ENCODE measurements at regions not wholly inside any gene's neighbourhood (a gene's known extent, or its start where the extent isn't known, plus 50 kb on each side); places are given as distances from the start of the nearest gene placed in this dataset.

- Histone ChIP-seq H3K27ac (ENCODE audit: low read depth, low read length) (no peak overlapping the region), H3K4me1 (ENCODE audit: insufficient read depth, low read length) (no peaks in the 10 kb centered on the region), H3K4me2 (ENCODE audit: low read length) (no peak overlapping the region), H3K9me3 (ENCODE audit: insufficient read depth, low read depth, low read length) (no peaks in the 10 kb centered on the region), H3K27me3 (ENCODE audit: insufficient read depth, low read length) (no peaks in the 10 kb centered on the region), H2AFZ (ENCODE audit: low read depth, low read length) (no peak overlapping the region), H3K79me2 (ENCODE audit: insufficient read depth, low read length) (no peaks in the 10 kb centered on the region), H3K36me3 (ENCODE audit: insufficient read depth, low read length) (no peaks in the 10 kb centered on the region), H4K20me1 (ENCODE audit: insufficient read depth, low read length) (no peaks in the 10 kb centered on the region), H3K9ac (ENCODE audit: low read length) (no peak overlapping the region), H3K4me3 (ENCODE audit: insufficient read depth, low read depth, low read length) (no peak overlapping the region)
- Mint-ChIP-seq H3K36me3 (ENCODE audit: low read depth, unreplicated experiment) (no peaks in the 10 kb centered on the region), H3K9me3 (ENCODE audit: unreplicated experiment) (peaks cover 2% of the 10 kb centered on the region), H3K27ac (ENCODE audit: unreplicated experiment) (no peak overlapping the region), H3K27me3 (ENCODE audit: low read depth, unreplicated experiment) (peaks cover 21% of the 10 kb centered on the region), H3K4me1 (ENCODE audit: low read depth, unreplicated experiment) (peaks cover 4% of the 10 kb centered on the region), H3K4me3 (ENCODE audit: unreplicated experiment) (no peak overlapping the region)
- TF ChIP-seq CTCF (IDR thresholded peaks at IDR 0.05; ENCODE audit: insufficient read depth, low read depth, low read length) = no peak
- TF ChIP-seq EZH2 (IDR thresholded peaks at IDR 0.05; ENCODE audit: insufficient read depth, low read length) = no peak
- no peak for DNase-seq (ENCODE audit: low read depth)
- no peak for FAIRE-seq
Observed at GRCh38 chr1:30533141-30533540, 190.2 kb downstream of the MATN1 start.

- TF ChIP-seq CTCF (IDR thresholded peaks at IDR 0.05; ENCODE audit: insufficient read depth, low read depth, low read length) = no peak
- TF ChIP-seq EZH2 (IDR thresholded peaks at IDR 0.05; ENCODE audit: insufficient read depth, low read length) = no peak
- peaks cover 23% of the 10 kb centered on the region for H3K27me3 Mint-ChIP-seq (ENCODE audit: low read depth, unreplicated experiment)
- DNase-seq (ENCODE audit: low read depth) (no peak), FAIRE-seq (no peak)
- peaks cover 4% of the 10 kb centered on the region for H3K4me1 Mint-ChIP-seq (ENCODE audit: low read depth, unreplicated experiment)
- peaks cover 2% of the 10 kb centered on the region for H3K9me3 Mint-ChIP-seq (ENCODE audit: unreplicated experiment)
- Histone ChIP-seq H3K9me3 (ENCODE audit: insufficient read depth, low read depth, low read length) (no peaks in the 10 kb centered on the region), H3K9ac (ENCODE audit: low read length) (no peak overlapping the region), H3K36me3 (ENCODE audit: insufficient read depth, low read length) (no peaks in the 10 kb centered on the region), H3K27ac (ENCODE audit: low read depth, low read length) (no peak overlapping the region), H3K79me2 (ENCODE audit: insufficient read depth, low read length) (no peaks in the 10 kb centered on the region), H2AFZ (ENCODE audit: low read depth, low read length) (no peak overlapping the region), H4K20me1 (ENCODE audit: insufficient read depth, low read length) (no peaks in the 10 kb centered on the region), H3K27me3 (ENCODE audit: insufficient read depth, low read length) (no peaks in the 10 kb centered on the region), H3K4me2 (ENCODE audit: low read length) (no peak overlapping the region), H3K4me3 (ENCODE audit: insufficient read depth, low read depth, low read length) (no peak overlapping the region), H3K4me1 (ENCODE audit: insufficient read depth, low read length) (peaks cover 2% of the 10 kb centered on the region)
- H3K36me3 Mint-ChIP-seq (ENCODE audit: low read depth, unreplicated experiment) = no peaks in the 10 kb centered on the region
- no peak overlapping the region for H3K27ac Mint-ChIP-seq (ENCODE audit: unreplicated experiment)
- no peak overlapping the region for H3K4me3 Mint-ChIP-seq (ENCODE audit: unreplicated experiment)
Observed at GRCh38 chr1:30532621-30533020, 190.8 kb downstream of the MATN1 start.

DNA sequence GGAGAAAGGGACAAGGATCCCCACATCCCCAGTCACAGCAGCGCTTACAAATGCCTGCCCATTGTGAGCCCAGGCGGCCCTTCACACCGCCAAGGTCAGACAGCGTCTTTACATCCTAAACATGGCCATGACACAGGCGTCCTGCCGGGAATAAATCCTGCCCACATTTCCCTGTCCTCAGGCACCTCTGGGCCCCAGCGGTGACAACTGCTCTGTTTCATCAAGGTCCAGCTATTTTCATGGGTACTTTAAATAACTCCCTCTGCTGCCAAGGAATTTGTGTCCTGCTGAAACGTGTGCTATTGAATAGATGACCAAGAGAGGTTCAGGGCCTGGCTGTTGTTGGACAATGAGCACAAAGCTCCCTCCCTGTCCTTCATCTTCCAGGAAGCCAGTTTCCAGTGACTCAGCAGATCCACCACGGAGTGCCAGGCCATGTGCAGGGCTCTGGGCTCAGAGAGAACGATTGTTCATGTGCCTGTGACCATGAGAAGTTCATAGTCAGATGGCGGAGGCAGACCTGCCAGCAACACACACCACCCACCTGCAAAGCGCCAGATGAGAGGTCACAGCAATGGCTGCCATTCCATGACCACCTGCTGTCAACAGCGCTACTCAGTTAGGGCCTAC is 195.8 kb downstream of the MATN1 start:
- Mint-ChIP-seq H3K36me3 (ENCODE audit: low read depth, unreplicated experiment) (no peaks in the 10 kb centered on the region), H3K4me3 (ENCODE audit: unreplicated experiment) (no peak overlapping the region), H3K4me1 (ENCODE audit: low read depth, unreplicated experiment) (peaks cover 23% of the 10 kb centered on the region), H3K27me3 (ENCODE audit: low read depth, unreplicated experiment) (peaks cover 8% of the 10 kb centered on the region), H3K9me3 (ENCODE audit: unreplicated experiment) (no peaks in the 10 kb centered on the region), H3K27ac (ENCODE audit: unreplicated experiment) (no peak overlapping the region)
- FAIRE-seq = no peak
- Histone ChIP-seq H3K9ac (ENCODE audit: low read length) (no peak overlapping the region), H3K9me3 (ENCODE audit: insufficient read depth, low read depth, low read length) (no peaks in the 10 kb centered on the region), H3K27ac (ENCODE audit: low read depth, low read length) (no peak overlapping the region), H3K79me2 (ENCODE audit: insufficient read depth, low read length) (no peaks in the 10 kb centered on the region), H3K4me2 (ENCODE audit: low read length) (no peak overlapping the region), H3K27me3 (ENCODE audit: insufficient read depth, low read length) (no peaks in the 10 kb centered on the region), H3K36me3 (ENCODE audit: insufficient read depth, low read length) (no peaks in the 10 kb centered on the region), H3K4me1 (ENCODE audit: insufficient read depth, low read length) (peaks cover 36% of the 10 kb centered on the region), H3K4me3 (ENCODE audit: insufficient read depth, low read depth, low read length) (no peak overlapping the region), H4K20me1 (ENCODE audit: insufficient read depth, low read length) (no peaks in the 10 kb centered on the region), H2AFZ (ENCODE audit: low read depth, low read length) (peak overlapping the region; percentile 38)
- TF ChIP-seq CTCF (IDR thresholded peaks at IDR 0.05; ENCODE audit: insufficient read depth, low read depth, low read length) (no peak), EZH2 (IDR thresholded peaks at IDR 0.05; ENCODE audit: insufficient read depth, low read length) (no peak)
- peak; percentile 4 for DNase-seq (ENCODE audit: low read depth)
